HepG2 (cell line): ENCODE measurements at regions not wholly inside any gene's neighbourhood (a gene's known extent, or its start where the extent isn't known, plus 50 kb on each side); places are given as distances from the start of the nearest gene placed in this dataset.

Experiments
- ATAC-seq: fragments of 200-7000 bp; cut with Tn5 transposase; 3 replicates; pipeline ENCODE4 v1.9.1; 2020; ENCODE audit warnings: mild to moderate bottlenecking, moderate library complexity
- BruUV-seq: library from RNA; stranded (reverse); fragments of 400-500 nt; replicated peaks from 2 replicates; lab custom pipeline; 2021; lab: Mats Ljungman, UMichigan
- CTCF ChIA-PET: fragments of 300-600 bp; formaldehyde crosslinking; extraction: SDS; loops from one replicate; lab custom pipeline; 2021; ENCODE audit warnings: low total read pairs, inconsistent platforms, low intra/inter-chr PET ratio; lab: Yijun Ruan, JAX
- POLR2A ChIA-PET: fragments of 350-600 bp; sonication (Branson Sonifier 250); formaldehyde crosslinking; loops from one replicate; lab custom pipeline; 2020; ENCODE audit warnings: antibody characterized with exemption, inconsistent platforms; lab: Yijun Ruan, JAX
- DNase-seq: peaks from one replicate; pipeline ENCODE4 v3.0.0-alpha.2; 2015; ENCODE audit warnings: low spot score
- FAIRE-seq: peaks from 3 replicates; lab custom pipeline; 2011; peaks lifted over from hg19 to GRCh38; lab: Jason Lieb, UNC
- H2AFZ ChIP-seq: one replicate; pipeline ENCODE4 v1.6.1; 2011; ENCODE audit warnings: low read length, inconsistent platforms
- H3K27ac ChIP-seq: fragments of 300-600 bp; 3 replicates; pipeline ENCODE4 v1.8.0; 2011; ENCODE audit warnings: mixed run types, mild to moderate bottlenecking, mixed read lengths, low read length, inconsistent platforms; ENCODE audit not compliant: insufficient read depth; ENCODE audit errors: extremely low read length
- H3K27me3 ChIP-seq, 2 experiments: fragments of 200-600 bp in 1 of 2; 2 replicates in 1 of 2; 3 replicates in 1 of 2; pipeline versions ENCODE4 v1.6.0 to v1.8.0; 2011; ENCODE audit warnings: low read length in 2 of 2, mild to moderate bottlenecking in 2 of 2, moderate library complexity in 2 of 2, inconsistent platforms in 1 of 2; ENCODE audit not compliant: insufficient read depth in 2 of 2, control insufficient read depth in 1 of 2
- H3K36me3 ChIP-seq, 2 experiments: fragments of 200-600 bp in 1 of 2; replicated peaks in 1 of 2; 2 replicates in 1 of 2; 3 replicates in 1 of 2; pipeline versions ENCODE4 v1.5.1 to v1.8.0; 2011; ENCODE audit warnings: low read length in 2 of 2, inconsistent platforms in 1 of 2; ENCODE audit not compliant: insufficient read depth in 2 of 2, control insufficient read depth in 1 of 2
- H3K4me1 ChIP-seq: 2 replicates; pipeline ENCODE4 v1.5.1; 2012; ENCODE audit warnings: low read length, inconsistent platforms; ENCODE audit not compliant: insufficient read depth
- H3K4me2 ChIP-seq: 2 replicates; pipeline ENCODE4 v1.6.0; 2011; ENCODE audit warnings: low read depth, low read length, inconsistent platforms
- H3K4me3 ChIP-seq, 3 experiments: fragments of 200-600 bp in 1 of 3; sonication (generic), shearing (Covaris generic) in 1 of 3; replicated peaks in 1 of 3; 2 replicates each; pipeline ENCODE4 v1.5.1; 2011 to 2016; ENCODE audit warnings: low read length in 3 of 3, inconsistent platforms in 2 of 3, low read depth in 2 of 3, mild to moderate bottlenecking in 2 of 3, control low read depth in 1 of 3, mixed read lengths in 1 of 3; ENCODE audit not compliant: insufficient read depth in 1 of 3
- H3K79me2 ChIP-seq: one replicate; pipeline ENCODE4 v1.6.1; 2011; ENCODE audit warnings: low read length, inconsistent platforms; ENCODE audit not compliant: insufficient read depth
- H3K9ac ChIP-seq: 2 replicates; pipeline ENCODE4 v1.6.0; 2011; ENCODE audit warnings: mild to moderate bottlenecking, low read depth, low read length, inconsistent platforms; ENCODE audit not compliant: insufficient read depth
- H3K9me3 ChIP-seq: 2 replicates; pipeline ENCODE4 v1.5.1; 2012; ENCODE audit warnings: mild to moderate bottlenecking, low read length
- H4K20me1 ChIP-seq: 2 replicates; pipeline ENCODE4 v1.6.0; 2011; ENCODE audit warnings: inconsistent platforms, mild to moderate bottlenecking, low read length, moderate library complexity; ENCODE audit not compliant: insufficient read depth
- BRF2 ChIP-seq: sonication (generic); formaldehyde crosslinking; IDR thresholded peaks from 2 replicates; pipeline ENCODE4 v1.8.1; 2022; ENCODE audit warnings: mild to moderate bottlenecking, missing genetic modification reagents
- ISL2 ChIP-seq: sonication (generic); formaldehyde crosslinking; IDR thresholded peaks from 2 replicates; pipeline ENCODE4 v1.5.0; 2020; ENCODE audit warnings: missing genetic modification reagents
- REL ChIP-seq: sonication (generic); formaldehyde crosslinking; conservative IDR thresholded peaks from 2 replicates; pipeline ENCODE4 v1.8.0; 2022; ENCODE audit warnings: mild to moderate bottlenecking, missing genetic modification reagents, moderate library complexity
- ZNF557 ChIP-seq: sonication (generic); formaldehyde crosslinking; IDR thresholded peaks from 2 replicates; pipeline ENCODE4 v1.4.0; 2020; ENCODE audit warnings: missing genetic modification reagents
- ZNF567 ChIP-seq: sonication (generic); formaldehyde crosslinking; IDR thresholded peaks from 2 replicates; pipeline ENCODE4 v1.8.1; 2023; ENCODE audit warnings: mild to moderate bottlenecking, missing genetic modification reagents, borderline replicate concordance
- ZNF589 ChIP-seq: sonication (generic); formaldehyde crosslinking; conservative IDR thresholded peaks from 2 replicates; pipeline ENCODE4 v1.8.0; 2022; ENCODE audit warnings: mild to moderate bottlenecking, moderate library complexity, missing genetic modification reagents
- WGBS: methylation state at CpG from one replicate; pipeline ENCODE4 v1.1.6; 2017; ENCODE audit warnings: low lambda C conversion rate; 5-methylcytosine and 5-hydroxymethylcytosine counted together
- in situ Hi-C: cut with HindIII; loops from 2 replicates; pipeline ENCODE4 v1.10.0; 2017; ENCODE audit warnings: low pct_unique_long_range_greater_than_20kb; ENCODE audit not compliant: extremely low pct_ligation_motif_present
- intact Hi-C: fragments of 100-400 bp; cut with micrococcal nuclease; formaldehyde crosslinking; loops from one replicate; pipeline ENCODE4 v1.10.0; 2022; ENCODE audit not compliant: unreplicated experiment

DNA sequence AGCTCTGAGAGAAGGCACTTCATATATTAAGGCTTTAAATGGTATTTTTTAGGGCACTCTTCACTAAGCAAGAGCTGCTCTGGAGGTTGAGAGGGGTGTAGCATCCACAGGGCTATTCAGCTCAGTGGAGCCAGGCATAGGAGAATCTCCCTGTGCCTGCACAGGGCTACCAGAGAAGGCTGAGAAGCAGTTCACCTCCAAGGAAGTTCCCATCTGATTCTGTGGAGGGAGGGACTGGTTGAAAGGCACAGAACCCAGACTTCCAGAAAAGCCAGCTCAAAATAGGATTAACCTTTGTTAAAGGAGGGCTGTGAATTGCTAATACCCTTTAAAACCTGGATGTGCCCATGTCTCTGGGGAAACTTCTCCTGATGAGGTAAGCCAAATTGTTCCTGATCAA lies 304.5 kb downstream of the TTLL7 start (continued):
- TF ChIP-seq REL (CRISPR knock-in tag) (no peak), ZNF557 (CRISPR knock-in tag) (no peak)

DNA sequence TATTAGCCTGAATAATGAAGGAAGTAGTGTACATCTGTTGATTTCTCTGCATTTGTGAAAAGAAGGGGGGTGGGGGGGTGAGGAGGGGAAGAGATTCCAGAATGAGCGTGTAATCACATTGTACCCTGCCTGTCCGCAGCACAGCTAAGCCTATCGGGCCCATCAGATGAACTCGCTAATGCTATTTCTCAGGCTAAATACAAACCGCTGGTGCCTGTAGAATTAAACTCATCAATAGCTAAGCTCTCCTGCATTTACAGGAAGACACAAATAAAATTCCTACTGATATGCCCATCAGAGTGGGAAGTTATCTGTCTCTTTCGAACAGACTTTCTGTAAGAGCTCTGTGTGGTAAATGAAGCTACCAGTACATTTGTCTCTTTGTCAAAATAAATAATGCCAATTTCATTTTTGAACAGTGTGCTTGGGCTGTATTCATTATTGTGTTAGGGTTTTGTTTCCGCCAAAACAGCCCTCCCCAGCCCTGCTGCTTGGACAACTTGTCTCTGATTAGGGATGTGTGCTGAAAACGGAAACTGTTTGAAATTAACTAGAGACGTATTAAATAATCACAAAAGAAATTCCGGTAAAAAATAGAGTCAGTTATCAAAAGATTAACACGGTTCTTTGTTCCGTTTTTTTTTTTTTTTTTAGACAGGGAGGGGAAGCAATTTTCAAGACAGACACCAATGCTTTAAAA lies 305.4 kb downstream of the TTLL7 start:
- H3K27me3 ChIP-seq: 0 out of 5 replicates have a peak, but pooled peaks cover 0 to 4% of the 10 kb centered on the region in 2 experiments
- ChIA-PET POLR2A (no interaction called here), CTCF (no interaction called here)
- in situ Hi-C loops (no loop called here), intact Hi-C loops (no loop called here)
- peaks cover 12% of the 10 kb centered on the region; the same call in 1 of the 2 replicates for H3K4me1 ChIP-seq
- H3K4me2 ChIP-seq: peak overlapping the region; percentile 82
- FAIRE-seq (no peak), ATAC-seq (peak; percentile 26; the same call in 1 of the 3 replicates), DNase-seq (no peak)
- WGBS: 41% methylated on average over 12 of the region's 12 CpGs
- peaks cover 24% of the 10 kb centered on the region; the same call in 1 of the 2 replicates for H3K9me3 ChIP-seq
- H3K9ac ChIP-seq: no peak overlapping the region
- TF ChIP-seq ZNF589 (CRISPR knock-in tag): no peak
- TF ChIP-seq BRF2 (CRISPR knock-in tag): no peak
- no peak for TF ChIP-seq ISL2 (CRISPR knock-in tag)
- no peak for TF ChIP-seq ZNF567 (CRISPR knock-in tag)
- H3K79me2 ChIP-seq: no peaks in the 10 kb centered on the region
- no peaks in the 10 kb centered on the region for H4K20me1 ChIP-seq
- peak overlapping the region; percentile 63 for H2AFZ ChIP-seq
- no TSS peak for BruUV-seq
- peak overlapping the region in 2 of 3 experiments; percentile 50 to 52; a peak in 1 of 6 replicates for H3K4me3 ChIP-seq
- no peaks in the 10 kb centered on the region for H3K36me3 ChIP-seq
- H3K27ac ChIP-seq: no peak overlapping the region
